Nephron progenitor cell (in vitro differentiated cells): ENCODE measurements at regions not wholly inside any gene's neighbourhood (a gene's known extent, or its start where the extent isn't known, plus 50 kb on each side); places are given as distances from the start of the nearest gene placed in this dataset.

ENCODE experiments used
- DNase-seq: peaks from one replicate; pipeline ENCODE4 v3.0.0; 2021
- H3K27ac Mint-ChIP-seq: 2 replicates; pipeline ENCODE4 v1.8.0; 2021; ENCODE audit warnings: mild to moderate bottlenecking, moderate library complexity, mixed read lengths
- H3K27me3 Mint-ChIP-seq: 2 replicates; pipeline ENCODE4 v1.8.0; 2021; ENCODE audit warnings: mild to moderate bottlenecking, low read depth, mixed read lengths; ENCODE audit not compliant: poor library complexity
- H3K36me3 Mint-ChIP-seq: 2 replicates; pipeline ENCODE4 v1.8.0; 2021; ENCODE audit warnings: low read depth, mixed read lengths
- H3K4me1 Mint-ChIP-seq: 2 replicates; pipeline ENCODE4 v1.8.0; 2021; ENCODE audit warnings: mixed read lengths
- H3K4me3 Mint-ChIP-seq: 2 replicates; pipeline ENCODE4 v1.8.0; 2021; ENCODE audit warnings: mild to moderate bottlenecking, moderate library complexity, mixed read lengths
- H3K9me3 Mint-ChIP-seq: 2 replicates; pipeline ENCODE4 v1.8.0; 2021; ENCODE audit warnings: mild to moderate bottlenecking, moderate library complexity, mixed read lengths
- TF ChIP-seq, protein P1 (sequence below): fragments of 200-600 bp; sonication (generic); IDR thresholded peaks from 2 replicates; pipeline ENCODE4 v1.5.0; 2021; ENCODE audit warnings: antibody characterized with exemption

DNA sequence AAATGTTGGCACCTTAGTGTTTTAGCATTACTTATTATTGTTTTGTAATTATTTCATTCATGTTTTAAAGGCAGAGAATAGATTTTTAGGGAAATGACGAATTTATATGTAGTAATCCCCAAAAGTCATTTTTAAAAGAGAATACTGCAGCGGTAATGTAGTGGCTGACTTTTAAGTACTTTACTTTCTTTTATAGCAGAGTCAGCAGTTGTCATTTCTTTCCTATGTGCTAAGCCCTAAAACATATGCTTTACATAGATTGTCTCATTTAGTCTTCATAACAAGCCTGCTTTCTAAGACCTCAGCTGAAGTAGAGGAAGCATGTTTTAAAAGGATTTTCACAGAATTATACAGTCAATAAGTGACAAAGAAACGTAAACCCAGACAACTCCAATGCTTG, 102.1 kb upstream of the PEX5L start:
- Mint-ChIP-seq H3K9me3 (peaks cover 16% of the 10 kb centered on the region), H3K27me3 (no peaks in the 10 kb centered on the region), H3K4me3 (no peak overlapping the region), H3K36me3 (no peaks in the 10 kb centered on the region), H3K4me1 (peaks cover 18% of the 10 kb centered on the region), H3K27ac (no peak overlapping the region)
- TF ChIP-seq, protein P1, sequence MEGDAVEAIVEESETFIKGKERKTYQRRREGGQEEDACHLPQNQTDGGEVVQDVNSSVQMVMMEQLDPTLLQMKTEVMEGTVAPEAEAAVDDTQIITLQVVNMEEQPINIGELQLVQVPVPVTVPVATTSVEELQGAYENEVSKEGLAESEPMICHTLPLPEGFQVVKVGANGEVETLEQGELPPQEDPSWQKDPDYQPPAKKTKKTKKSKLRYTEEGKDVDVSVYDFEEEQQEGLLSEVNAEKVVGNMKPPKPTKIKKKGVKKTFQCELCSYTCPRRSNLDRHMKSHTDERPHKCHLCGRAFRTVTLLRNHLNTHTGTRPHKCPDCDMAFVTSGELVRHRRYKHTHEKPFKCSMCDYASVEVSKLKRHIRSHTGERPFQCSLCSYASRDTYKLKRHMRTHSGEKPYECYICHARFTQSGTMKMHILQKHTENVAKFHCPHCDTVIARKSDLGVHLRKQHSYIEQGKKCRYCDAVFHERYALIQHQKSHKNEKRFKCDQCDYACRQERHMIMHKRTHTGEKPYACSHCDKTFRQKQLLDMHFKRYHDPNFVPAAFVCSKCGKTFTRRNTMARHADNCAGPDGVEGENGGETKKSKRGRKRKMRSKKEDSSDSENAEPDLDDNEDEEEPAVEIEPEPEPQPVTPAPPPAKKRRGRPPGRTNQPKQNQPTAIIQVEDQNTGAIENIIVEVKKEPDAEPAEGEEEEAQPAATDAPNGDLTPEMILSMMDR, result no peak
- DNase-seq, result no peak

GRCh38 chr3:180142041-180142440, 105.3 kb upstream of the PEX5L start:
- peaks cover 13% of the 10 kb centered on the region for H3K9me3 Mint-ChIP-seq
- TF ChIP-seq, protein P1, result no peak
- no peak overlapping the region for H3K4me3 Mint-ChIP-seq
- H3K36me3 Mint-ChIP-seq, result no peaks in the 10 kb centered on the region
- no peaks in the 10 kb centered on the region for H3K27me3 Mint-ChIP-seq
- no peak overlapping the region for H3K27ac Mint-ChIP-seq
- H3K4me1 Mint-ChIP-seq, result no peaks in the 10 kb centered on the region
- no peak for DNase-seq

GRCh38 chr3:180142472-180142871, 105.7 kb upstream of the PEX5L start:
- Mint-ChIP-seq H3K27ac (no peak overlapping the region), H3K9me3 (peaks cover 8% of the 10 kb centered on the region), H3K4me3 (no peak overlapping the region), H3K4me1 (no peaks in the 10 kb centered on the region), H3K27me3 (no peaks in the 10 kb centered on the region), H3K36me3 (no peaks in the 10 kb centered on the region)
- DNase-seq, result no peak
- TF ChIP-seq, protein P1, result no peak

- Mint-ChIP-seq H3K36me3 (peaks cover 5% of the 10 kb centered on the region), H3K4me3 (no peak overlapping the region), H3K27me3 (peaks cover 2% of the 10 kb centered on the region), H3K4me1 (no peaks in the 10 kb centered on the region), H3K27ac (no peak overlapping the region), H3K9me3 (peaks cover 16% of the 10 kb centered on the region)
- TF ChIP-seq, protein P1, result no peak
- no peak for DNase-seq
These were observed 125.0 kb upstream of the PEX5L start for GRCh38 chr3:180161770-180162169.

- Mint-ChIP-seq H3K27ac (no peak overlapping the region), H3K27me3 (no peaks in the 10 kb centered on the region), H3K9me3 (no peaks in the 10 kb centered on the region), H3K4me1 (peaks cover 5% of the 10 kb centered on the region), H3K36me3 (no peaks in the 10 kb centered on the region), H3K4me3 (no peak overlapping the region)
- TF ChIP-seq, protein P1, result no peak
- no peak for DNase-seq
These were observed 138.8 kb upstream of the PEX5L start for GRCh38 chr3:180175572-180175971.

- H3K9me3 Mint-ChIP-seq, result no peaks in the 10 kb centered on the region
- TF ChIP-seq, protein P1, result no peak
- DNase-seq, result no peak
- H3K27me3 Mint-ChIP-seq, result no peaks in the 10 kb centered on the region
- H3K36me3 Mint-ChIP-seq, result no peaks in the 10 kb centered on the region
- H3K4me1 Mint-ChIP-seq, result peaks cover 5% of the 10 kb centered on the region
- no peak overlapping the region for H3K27ac Mint-ChIP-seq
- no peak overlapping the region for H3K4me3 Mint-ChIP-seq
These were observed 139.3 kb upstream of the PEX5L start for GRCh38 chr3:180176059-180176458.
